AG08396 (cell line): ENCODE measurements at regions not wholly inside any gene's neighbourhood (a gene's known extent, or its start where the extent isn't known, plus 50 kb on each side); places are given as distances from the start of the nearest gene placed in this dataset.
"Not testable (repeated sequence)": the region's sequence is repeated elsewhere in the genome, so short reads cannot be mapped to it uniquely, and the experiment has no call there.

Experiments
- DNase-seq: peaks from one replicate; pipeline ENCODE4 v3.0.0; 2012; ENCODE audit warnings: low spot score, mixed read lengths

DNA sequence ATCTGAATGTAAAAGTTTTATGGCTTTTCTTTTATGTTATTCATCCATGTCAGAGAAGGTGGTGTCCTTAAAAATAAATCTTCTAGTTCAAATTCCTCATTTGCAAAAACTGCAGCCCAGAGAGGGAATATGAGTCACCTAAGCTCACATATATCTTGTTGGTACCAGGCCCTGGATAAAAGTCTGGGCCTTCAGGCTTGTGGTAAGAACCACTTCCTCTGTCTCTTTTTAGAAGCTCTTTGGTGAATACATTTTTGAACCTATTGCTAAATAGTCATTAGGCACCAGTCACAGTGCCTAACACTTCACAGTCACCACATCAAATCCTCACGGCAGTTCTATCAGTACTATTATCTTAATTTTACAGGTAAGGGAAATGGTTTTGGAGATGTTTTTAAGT lies 199.2 kb downstream of the KCNS3 start:
- DNase-seq, result no peak

DNA sequence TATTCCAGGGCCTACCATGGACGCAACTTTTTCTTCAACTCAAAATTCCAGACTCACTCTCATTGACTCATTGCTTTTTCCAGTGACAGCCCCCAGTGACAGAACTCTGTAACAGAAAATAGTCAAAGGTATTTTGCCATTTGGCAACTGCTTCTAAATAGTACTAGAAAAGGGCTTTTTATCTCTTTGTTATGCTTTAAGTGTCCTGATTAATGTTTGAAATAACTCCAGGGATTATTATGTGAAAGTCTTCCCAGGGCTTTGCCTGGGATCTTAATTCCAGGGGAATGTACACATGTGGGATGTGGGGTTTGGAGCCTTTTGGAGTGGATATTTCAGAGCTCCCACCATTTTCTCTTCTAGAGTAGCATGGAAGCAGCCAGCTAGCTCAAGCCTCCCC lies 198.8 kb downstream of the KCNS3 start:
- no peak for DNase-seq

DNA sequence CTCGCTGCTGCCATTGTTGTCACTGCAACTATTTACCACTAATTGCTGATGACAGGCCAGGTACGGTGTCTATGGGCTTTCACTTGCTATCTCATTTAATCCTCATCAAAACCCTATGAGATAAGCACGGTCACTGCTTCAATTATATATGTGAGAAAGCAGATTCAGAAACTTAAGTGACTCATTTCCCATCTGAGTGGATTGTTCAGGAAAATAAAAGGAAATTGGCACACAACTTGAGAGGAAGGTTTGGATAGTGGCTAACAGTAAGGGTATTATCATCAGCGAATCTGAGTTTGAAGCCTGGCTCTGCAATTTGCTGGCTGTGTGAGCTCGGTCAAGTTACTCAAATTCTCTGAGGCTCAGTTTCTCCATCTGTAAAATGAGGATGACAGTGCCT lies 196.0 kb downstream of the KCNS3 start:
- DNase-seq, result no peak

DNA sequence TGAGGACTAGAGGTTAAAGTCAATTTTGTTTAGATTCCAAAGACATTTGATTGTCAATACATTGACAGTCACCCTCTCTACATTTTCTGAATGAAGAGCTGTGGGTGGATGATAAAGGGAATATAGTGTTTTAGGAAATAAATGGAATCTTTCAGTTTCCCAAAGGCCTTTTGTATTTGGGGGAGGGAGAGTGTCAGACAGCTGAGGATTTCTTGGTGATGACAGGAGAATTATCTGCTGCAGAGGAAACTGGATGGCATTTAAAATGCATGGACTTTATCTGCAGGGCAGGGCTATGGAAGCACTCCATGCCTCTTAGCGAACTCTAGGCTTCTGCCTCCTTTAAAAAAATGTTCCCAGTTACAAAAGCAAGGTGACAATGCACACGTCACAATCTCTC lies 195.1 kb downstream of the KCNS3 start:
- no peak for DNase-seq

DNA sequence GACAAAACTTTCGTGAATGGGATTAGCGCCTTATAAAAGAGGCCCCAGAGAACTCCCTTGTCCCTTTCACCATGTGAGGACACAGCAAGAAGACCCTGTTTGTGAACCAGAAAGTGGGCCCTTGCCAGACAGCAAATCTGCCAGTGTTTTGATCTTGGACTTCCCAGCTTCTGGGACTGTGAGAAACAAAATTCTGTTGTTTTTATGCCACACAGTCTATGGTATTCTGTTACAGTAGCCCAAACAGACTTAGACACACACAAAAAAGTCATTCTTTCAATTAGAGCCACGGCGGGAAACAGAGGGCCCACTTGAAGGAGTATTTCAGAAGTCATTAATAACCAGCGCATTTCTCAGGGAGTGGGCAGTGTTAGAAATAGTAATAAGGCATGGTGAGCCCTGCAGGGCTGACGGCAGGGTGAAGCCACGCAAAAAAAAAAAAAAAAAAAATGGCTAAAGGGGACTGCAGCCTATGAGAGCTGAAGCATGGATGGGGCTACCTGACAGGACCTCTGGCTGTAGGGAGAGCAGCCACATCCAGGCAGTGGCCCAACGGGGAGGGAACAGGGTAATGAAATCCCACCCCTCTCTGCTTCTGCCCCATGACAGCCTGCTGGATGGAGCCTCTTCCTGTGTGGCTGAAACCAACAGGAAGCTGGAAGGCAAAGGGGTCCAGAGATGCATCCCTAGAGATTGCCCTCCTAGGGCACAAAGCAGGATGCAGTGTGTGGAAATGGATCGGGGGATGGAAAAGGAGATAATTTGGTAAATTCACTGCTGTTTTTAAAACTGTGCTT lies 189.3 kb downstream of the KCNS3 start:
- no peak for DNase-seq

DNA sequence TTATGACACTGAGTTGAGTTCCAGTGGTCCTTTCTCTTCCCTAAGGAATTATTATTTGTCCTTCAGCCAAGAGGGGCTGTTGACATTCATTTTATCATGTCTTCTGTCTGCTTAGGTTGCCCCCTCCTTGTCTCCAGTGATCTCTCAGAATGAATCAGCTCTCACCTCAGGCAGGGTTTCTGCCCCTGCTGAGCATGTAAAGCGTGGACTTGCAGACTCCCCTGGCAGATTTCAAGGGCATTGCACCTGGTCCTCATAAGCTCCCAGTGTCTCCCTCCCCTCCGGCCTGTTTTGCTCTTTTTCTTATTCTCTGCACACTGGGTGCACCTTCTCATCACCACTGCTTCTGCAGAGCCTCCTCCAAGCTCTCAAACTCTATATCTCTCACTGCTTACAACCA lies 188.4 kb downstream of the KCNS3 start:
- DNase-seq, result no peak

DNA sequence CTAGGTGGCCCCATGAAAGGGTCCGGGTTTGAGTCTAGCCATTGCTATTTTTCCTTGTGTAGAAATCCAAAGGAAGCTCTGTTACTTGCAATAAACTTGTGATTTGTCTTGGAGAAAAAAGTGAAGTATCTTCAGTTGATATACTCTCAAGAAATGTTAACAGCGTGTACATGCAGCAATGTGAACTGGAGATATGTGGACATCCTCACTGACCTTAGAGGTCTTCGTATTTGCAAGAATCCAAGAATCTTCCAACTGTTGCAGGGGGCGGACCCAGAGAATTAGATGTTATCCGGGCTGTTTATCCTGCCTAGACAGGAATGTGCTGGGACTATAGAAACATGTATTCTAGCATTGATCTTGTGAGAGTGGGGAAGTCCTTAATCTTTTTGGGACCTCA lies 187.6 kb downstream of the KCNS3 start:
- DNase-seq, result no peak

DNA sequence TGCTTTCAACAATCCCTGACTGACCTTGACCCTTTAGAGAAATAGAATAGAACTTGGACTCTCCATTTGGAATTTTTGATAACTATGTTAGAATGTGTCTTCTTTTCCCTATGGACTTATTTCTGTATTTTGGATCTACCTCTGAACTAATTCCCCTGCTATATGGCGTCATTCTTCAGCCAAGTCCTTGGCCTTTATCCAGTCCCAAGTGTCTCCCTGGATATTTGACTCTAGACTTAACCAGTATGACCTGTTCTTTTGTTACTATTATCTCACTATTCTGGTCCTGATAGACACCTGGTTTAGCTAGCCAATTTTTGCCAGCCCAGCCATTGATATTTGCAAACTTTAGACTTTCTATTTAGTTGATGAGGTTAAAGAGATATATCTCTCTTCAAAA lies 186.8 kb downstream of the KCNS3 start:
- no peak for DNase-seq

DNA sequence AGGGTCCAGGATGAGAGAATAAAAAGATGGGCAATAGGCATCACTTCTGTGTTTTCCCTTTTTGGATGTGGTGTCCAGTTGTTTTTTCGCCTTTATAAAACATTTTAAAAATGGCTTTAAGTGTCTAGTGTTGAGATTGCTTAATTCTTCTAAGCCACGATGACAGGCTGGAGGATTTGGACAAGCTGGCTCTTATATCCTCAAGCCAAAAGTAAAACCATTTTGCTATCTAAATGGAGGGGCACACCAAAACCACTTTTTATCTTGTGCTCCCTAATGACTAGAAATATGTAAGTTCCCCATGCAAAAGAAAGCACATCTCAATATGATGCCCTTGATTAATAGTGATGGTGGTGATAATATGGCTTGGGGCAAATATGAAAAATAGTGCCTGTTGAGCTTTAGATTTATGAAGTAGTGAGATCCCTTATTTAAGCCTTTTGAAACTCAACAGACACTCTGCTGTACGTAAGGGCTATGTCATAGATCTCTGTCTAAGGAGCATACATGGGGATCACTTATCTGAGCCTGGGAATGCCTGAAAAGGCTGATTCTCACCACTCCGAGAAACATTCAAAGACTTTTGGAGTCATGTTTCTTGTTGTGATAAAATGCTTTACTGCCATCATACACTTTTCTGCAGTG lies 185.5 kb downstream of the KCNS3 start:
- no peak for DNase-seq

DNA sequence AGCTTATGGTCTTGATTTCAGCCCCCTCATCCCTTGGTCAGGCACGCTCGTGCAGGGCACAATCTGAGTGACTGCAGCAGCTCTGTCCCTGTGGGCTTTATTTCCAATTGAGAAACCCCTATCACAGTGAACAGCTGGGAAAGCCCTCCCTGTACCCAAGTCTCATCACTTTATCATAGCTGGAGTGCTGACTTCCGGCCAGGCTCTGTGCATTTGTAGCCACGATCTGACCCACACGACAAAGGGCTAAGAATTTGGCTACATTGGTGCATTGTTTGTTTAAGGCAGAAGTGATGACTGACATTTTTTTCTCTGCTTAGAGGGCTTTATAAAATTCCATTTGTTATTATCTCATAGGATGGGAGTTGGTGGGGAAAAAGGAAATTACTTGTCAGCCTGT lies 184.4 kb downstream of the KCNS3 start:
- no peak for DNase-seq

DNA sequence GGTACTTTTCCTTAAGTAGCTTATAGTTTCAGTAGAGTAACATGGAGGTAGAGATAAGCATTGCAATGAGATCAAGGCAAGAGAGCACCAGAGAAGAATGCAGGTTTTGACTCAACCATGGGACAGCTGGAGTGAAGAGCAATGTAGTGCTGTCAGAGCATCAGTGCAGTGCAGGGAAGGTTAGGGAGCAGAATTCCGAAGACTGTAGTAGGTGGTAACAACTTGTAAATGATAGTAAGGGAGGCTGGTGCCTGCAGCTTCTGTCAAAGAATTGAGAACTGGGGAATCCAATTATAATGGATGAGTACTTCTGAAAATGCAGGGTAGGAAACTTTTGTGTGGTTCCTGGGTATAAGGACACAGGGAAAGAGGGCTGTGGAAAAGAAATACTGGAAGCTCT lies 183.2 kb downstream of the KCNS3 start:
- DNase-seq, result no peak

DNA sequence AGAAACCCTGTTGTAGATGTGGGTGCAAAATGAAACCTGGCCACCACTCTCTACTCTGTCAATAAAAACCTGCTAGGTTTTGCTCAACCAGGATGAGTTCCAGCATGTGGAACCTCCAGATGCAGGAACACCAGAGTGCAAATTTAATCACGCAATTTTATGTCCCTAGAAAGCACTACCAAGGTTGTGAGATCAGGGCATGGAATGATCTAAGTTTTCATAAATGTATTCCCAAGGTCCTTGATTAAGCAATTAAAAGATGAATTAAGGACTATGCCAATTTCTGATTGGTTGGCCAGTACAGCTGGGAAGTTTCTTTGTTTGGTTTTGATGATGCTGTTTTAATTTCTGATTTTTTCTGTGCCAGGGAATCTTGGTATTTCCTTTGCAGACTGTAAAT lies 179.2 kb downstream of the KCNS3 start:
- no peak for DNase-seq

DNA sequence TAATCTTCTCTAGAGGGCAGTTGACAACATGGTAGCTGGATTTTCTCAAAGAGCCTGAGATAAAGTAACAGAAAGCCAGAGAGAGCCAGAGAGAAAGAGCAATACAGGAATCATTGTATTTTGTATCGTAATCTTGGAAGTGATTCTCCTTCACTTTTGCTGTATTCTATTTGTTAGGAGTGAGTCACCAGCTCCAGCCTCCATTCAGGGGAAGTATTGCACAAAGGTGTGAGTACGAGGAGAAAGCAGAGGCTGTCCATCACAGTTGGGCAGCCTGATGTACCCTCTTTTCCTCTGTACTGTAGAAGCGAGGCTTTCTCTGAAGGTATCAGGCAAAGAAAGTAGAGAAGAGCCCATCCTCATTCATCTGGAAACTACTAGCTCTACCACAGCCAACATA lies 176.8 kb downstream of the KCNS3 start:
- no peak for DNase-seq

DNA sequence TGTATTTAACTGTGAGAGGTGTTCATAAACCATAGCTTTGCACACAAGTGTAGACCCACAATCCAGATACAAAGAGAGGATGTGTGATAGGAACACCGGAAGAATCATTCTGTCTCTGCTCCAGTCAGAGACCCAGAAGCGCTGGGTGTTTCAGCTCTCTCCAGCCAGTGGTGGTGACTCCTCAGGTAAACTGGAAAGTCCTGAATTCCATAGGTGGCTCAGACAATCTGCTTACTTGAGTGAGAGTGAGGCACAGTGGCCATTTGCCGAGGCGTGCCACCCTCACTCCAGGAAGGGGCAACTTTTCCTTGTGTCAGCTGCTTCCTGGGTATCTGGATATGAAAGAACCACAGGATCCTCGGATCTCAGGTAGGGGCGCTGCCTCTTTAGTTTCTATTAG lies 171.5 kb downstream of the KCNS3 start:
- no peak for DNase-seq

DNA sequence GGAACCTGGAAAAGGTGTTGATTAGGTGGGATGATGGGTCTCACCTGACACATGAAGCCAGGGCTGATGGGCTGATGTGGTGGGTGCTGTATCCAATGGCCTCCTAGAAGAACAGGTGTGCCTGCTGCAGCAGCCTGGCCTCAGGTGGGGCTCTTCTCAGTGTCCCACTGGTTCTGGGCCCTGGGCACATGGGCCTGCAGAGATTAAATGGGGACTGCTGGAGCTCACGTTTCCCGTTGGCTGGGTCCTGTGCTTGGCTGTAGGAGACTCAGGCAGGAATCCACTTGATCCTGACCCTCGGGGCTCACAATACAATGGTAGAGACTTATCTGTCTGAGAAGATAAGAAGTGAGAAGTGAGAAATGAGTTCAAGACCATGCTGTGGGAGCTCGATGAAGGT lies 170.9 kb downstream of the KCNS3 start:
- DNase-seq, result no peak

DNA sequence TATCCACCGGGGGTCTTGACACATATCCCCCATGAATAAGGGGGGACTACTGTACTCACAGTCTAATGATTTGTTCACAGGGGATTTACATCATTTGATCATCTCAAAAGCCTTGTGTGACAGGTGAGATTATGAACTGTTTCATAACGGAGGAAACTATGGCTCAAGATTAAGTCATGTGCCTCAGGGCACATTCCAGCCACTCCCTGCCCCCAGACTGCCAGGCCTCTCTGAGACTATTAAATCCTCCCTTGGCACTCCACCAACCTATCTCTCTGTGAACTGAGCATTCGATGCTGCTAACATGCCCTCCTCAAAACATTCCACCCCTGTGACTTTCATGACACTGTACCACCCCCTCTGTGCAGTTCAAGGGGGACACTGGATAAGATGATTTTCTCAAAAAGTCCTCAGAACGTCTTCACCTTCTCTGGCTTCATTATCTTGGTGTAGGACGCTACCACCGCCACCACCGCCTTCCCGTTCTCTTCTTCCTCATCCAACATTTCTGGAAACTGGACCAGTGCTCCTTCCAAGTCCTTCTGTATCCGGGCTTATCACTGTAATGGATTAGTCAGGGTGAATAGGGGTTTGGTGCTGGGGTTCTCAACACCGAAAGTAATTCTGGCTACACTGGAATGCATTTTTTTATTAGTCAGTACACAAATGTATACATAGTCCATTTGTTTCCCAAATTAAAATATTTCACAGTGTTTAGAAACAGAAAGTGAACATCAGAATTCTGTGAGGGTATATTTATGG lies 169.6 kb downstream of the KCNS3 start:
- peak; percentile 37 for DNase-seq

DNA sequence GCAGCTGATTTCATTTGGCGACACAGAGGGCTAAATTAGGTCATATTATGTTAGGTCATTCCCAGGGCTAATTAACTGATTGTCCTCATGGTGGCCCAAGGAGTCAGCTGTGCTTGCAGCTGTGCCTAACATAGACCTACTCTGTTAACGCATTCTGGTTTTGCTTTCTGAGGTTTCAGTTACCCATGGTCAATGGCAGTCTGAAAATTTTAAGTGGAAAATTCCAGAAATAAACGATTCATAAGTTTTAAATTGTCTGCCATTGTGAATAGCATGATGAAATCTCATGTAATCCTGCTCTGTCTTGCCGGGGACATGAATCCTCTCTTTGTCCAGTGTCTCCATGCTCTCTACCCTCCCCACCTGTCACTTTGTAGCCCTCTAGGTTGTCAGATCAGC lies 168.7 kb downstream of the KCNS3 start:
- no peak for DNase-seq

DNA sequence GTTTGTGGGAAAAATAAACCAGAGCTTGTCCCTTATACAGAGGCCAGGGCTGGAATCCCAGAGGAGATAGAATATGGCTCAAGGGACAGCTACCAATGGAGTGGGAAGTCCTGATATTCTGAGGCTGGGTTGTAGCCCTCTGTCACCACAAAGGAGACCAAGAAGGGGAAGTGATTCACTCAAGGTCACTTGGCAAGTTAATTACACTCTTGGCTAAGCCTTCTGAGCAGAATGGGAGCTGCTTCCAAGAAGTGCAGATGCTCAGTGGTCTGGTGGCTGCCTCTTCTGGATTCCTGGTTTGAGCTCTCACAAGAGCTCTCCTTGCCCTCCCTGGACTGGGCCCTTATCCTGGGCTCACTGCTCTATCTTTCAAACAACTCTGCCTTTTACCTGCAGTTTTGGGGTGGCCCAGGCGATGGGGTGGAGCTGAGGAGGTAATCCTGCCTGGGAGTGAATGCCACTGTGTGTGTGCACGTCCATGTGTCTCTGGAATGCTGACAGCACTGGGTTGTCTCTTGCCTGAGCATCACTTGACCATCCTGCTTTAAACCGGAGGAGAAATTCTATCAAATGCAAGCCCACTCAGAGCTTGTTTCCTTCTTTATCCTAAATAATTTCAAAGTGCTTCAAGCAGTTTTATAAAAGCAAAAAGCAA lies 168.2 kb downstream of the KCNS3 start:
- DNase-seq, result peak; percentile 14

DNA sequence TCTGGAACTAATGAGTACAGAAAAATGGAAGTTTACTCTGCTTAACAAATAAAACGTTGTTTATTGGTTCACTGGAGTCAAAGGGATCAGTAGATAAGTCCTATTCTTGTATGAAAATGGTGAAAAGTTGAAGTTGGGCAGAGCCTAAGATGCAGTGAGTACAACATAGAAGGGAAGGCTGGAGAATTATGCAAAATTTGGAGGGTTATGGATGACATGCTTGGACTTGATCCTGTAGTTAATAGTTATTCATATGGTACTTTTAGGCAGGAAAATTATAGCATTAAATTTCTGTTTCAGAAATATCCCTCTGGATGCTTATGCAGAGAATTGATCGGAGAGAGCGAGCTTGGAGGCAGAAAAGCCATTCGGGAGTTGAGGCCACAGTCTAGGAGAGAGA lies 167.6 kb downstream of the KCNS3 start:
- no peak for DNase-seq

DNA sequence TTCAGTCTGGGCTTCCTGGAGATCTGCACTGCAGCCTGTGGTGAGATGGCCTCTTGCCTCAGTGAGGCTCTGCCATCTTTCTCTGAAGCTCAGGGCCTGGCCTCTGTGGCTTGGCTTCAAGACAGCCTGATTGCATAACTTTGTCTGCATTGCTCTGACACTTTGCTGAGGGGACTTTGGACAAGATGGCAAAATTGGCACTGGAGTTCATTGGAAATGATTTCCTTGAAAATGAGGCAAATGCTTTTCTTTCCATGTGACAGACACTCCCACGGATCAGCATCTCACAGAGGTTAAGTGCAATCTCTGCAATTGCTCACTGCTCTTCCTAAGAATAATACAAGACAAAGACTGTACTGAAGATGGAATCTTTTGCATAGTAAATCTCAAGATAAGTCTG lies 166.8 kb downstream of the KCNS3 start:
- no peak for DNase-seq

DNA sequence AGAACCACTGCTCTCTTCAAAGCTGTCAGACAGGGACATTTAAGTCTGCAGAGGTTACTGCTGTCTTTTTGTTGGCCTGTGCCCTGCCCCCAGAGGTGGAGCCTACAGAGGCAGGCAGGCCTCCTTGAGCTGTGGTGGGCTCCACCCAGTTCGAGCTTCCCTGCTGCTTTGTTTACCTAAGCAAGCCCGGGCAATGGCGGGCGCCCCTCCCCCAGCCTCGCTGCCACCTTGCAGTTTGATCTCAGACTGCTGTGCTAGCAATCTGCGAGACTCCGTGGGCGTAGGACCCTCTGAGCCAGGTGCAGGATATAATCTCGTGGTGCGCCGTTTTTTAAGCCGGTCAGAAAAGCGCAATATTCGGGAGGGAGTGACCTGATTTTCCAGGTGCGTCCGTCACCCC lies 138.9 kb downstream of the KCNS3 start:
- DNase-seq, result not testable (repeated sequence)

DNA sequence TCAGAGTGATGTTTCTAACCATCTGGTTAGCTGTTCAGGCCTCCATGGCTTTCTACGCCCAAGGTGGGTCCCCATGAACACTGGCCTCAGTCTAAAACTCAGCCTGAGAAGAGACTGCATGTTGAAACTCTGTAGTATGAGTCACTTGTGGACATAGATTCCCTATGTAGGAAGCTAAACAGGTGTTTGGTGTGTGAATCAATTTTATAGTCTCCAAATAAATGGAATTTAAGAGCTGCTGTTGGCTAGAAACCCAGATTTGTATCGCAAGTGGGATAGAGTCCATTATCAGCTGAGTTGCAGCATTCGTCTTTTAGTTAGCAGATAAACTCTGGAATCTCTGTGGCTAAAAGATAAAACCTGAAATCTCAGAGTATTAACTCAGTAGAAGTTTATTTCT lies 131.4 kb downstream of the KCNS3 start:
- DNase-seq, result no peak

DNA sequence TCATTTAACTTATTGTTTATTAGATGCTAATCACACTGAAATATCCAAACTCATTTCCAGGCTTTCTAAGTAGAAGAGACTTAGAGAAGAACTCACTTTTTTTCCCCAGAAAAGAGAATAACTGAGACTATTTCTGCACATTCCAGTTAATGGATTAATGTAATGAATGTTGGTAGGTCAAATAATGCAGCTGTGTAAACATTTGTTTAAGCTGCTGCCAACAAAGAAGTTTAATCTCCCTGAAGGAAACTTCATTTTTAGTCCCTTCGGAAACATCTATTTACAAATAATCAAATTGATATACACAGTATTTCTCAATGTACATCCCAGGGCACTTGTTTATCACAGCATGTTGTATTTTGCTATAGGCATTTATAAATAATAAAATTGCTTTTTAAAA lies 126.9 kb downstream of the KCNS3 start:
- no peak for DNase-seq
